Heart right ventricle (tissue), 16 donors: ENCODE measurements at regions not wholly inside any gene's neighbourhood (a gene's known extent, or its start where the extent isn't known, plus 50 kb on each side); places are given as distances from the start of the nearest gene placed in this dataset.

Experiments used
- ATAC-seq, 8 donors: fragments of 200-7000 bp; cut with Tn5 transposase; one replicate each; pipeline ENCODE4 v1.9.1; 2020; ENCODE audit warnings: mild to moderate bottlenecking in 8 of 8, moderate library complexity in 8 of 8, moderate number of reproducible peaks in 1 of 8
- DNase-seq, 2 donors: peaks; one replicate each; pipeline ENCODE4 v3.0.0-alpha.2; 2020
- H3K27ac ChIP-seq, 10 donors: fragments of 200-600 bp; sonication (generic) in 2 of 10; one replicate each; pipeline versions ENCODE4 v1.5.0 to v1.8.0; 2020 to 2022; ENCODE audit warnings: mild to moderate bottlenecking in 3 of 10
- H3K27me3 ChIP-seq, 7 donors: fragments of 200-600 bp; one replicate each; pipeline ENCODE4 v1.8.0; 2021 to 2022; ENCODE audit warnings: mild to moderate bottlenecking in 2 of 7
- H3K36me3 ChIP-seq, 9 donors: fragments of 200-600 bp; sonication (generic) in 1 of 9; one replicate each; pipeline versions ENCODE4 v1.5.0 to v1.8.0; 2020 to 2022; ENCODE audit warnings: mild to moderate bottlenecking in 2 of 9
- H3K4me1 ChIP-seq, 9 donors: fragments of 200-600 bp; sonication (generic) in 1 of 9; one replicate each; pipeline versions ENCODE4 v1.5.0 to v1.8.0; 2020 to 2022; ENCODE audit warnings: mild to moderate bottlenecking in 4 of 9
- H3K4me3 ChIP-seq, 10 donors: fragments of 200-600 bp; sonication (generic) in 2 of 10; one replicate each; pipeline versions ENCODE4 v1.5.0 to v1.8.0; 2020 to 2022; ENCODE audit warnings: mild to moderate bottlenecking in 7 of 10, moderate library complexity in 2 of 10
- H3K9me3 ChIP-seq, 11 donors: fragments of 200-600 bp in 10 of 11; sonication (generic) in 2 of 11; one replicate each; pipeline versions ENCODE4 v1.5.0 to v1.8.0; 2013 to 2022; ENCODE audit warnings: mild to moderate bottlenecking in 2 of 11, control low read depth in 1 of 11, moderate library complexity in 1 of 11
- CTCF ChIP-seq, 9 donors: fragments of 200-600 bp; sonication (generic) in 2 of 9; IDR thresholded peaks; one replicate each; pipeline versions ENCODE4 v1.5.0 to v1.8.0; 2021 to 2022; ENCODE audit warnings: antibody characterized with exemption in 9 of 9, mild to moderate bottlenecking in 5 of 9, moderate library complexity in 1 of 9
- WGBS, 2 donors: extraction: QIAGEN DNeasy Blood & Tissue Kit; methylation state at CpG; one replicate each; pipeline ENCODE4 v1.1.7; 2013; ENCODE audit warnings: inconsistent platforms in 1 of 2; 5-methylcytosine and 5-hydroxymethylcytosine counted together
- intact Hi-C, 10 donors: fragments of 100-400 bp; cut with DNase I; formaldehyde crosslinking; loops; one replicate each; pipeline versions ENCODE4 v1.11.1 to v1.14.2; 2022
- donor health status: Arrhythmogenic right ventricular cardiomyopathy.
- donor health status: ischemic (EF 13 %, LVEDD 7.1; RV severe dilation, severe dysfunction).
- donor health status: healthy with polysubstance abuse.
- donor health status: DM: no; HTN: yes; CAD: no.
- donor health status: DM: no; HTN: no; CAD: no.
- donor health status: ischemic (EF 25% LVEDD 6.9; RV normal size, moderate dysfunction).
- donor health status: ischemic (EF 25% LVEDD 5.7; RV mildly dilated, moderate dysfunction).
- donor health status: healthy.
- donor health status: DM: yes; HTN: yes; CAD: no.
- donor health status: Ischemic cardiomyopathy.
- donor health status: ischemic (EF 35%, LVEDD 5.7; RV mildly dilated, moderate dysfunction).
- donor health status: nonischemic (EF 11% LVEDD 7.7; RV severe dilation, severe dysfunction).
- donor health status: DM: yes; HTN: yes; CAD: no.
- donor health status: PGD.
- donor health status: ischemic (EF 29% LVEDD 5.4; RV normal size, mild dysfunction).
- donor health status: nonischemic (EF 23%, LVEDD 6.1; RV moderate dilation, normal function).

- Histone ChIP-seq H3K4me3 (no peak overlapping the region), H3K4me1 (peaks cover 0 to 25% (median 8%) of the 10 kb centered on the region in 9 donors), H3K9me3 (peaks cover 0 to 3% (median 0%) of the 10 kb centered on the region in 11 donors), H3K27me3 (no peaks in the 10 kb centered on the region), H3K36me3 (no peaks in the 10 kb centered on the region), H3K27ac (no peak overlapping the region)
- DNase-seq (no peak), ATAC-seq (no peak)
- WGBS, 2 donors: 70 to 80% methylated on average over 7 of the region's 7 CpGs
- no peak for TF ChIP-seq CTCF (IDR thresholded peaks at IDR 0.05)
- intact Hi-C loops: no loop called here
Observed at GRCh38 chr6:150456466-150456865, 87.7 kb downstream of the IYD start.

GRCh38 chr6:150456902-150457643 is 88.3 kb downstream of the IYD start:
- H3K27ac ChIP-seq: no peak overlapping the region
- H3K4me1 ChIP-seq: peaks cover 0 to 21% (median 5%) of the 10 kb centered on the region in 9 donors
- TF ChIP-seq CTCF (IDR thresholded peaks at IDR 0.05): no peak
- DNase-seq (no peak), ATAC-seq (no peak)
- intact Hi-C loops: no loop called here
- no peaks in the 10 kb centered on the region for H3K36me3 ChIP-seq
- peaks cover 0 to 5% (median 0%) of the 10 kb centered on the region in 11 donors for H3K9me3 ChIP-seq
- no peak overlapping the region for H3K4me3 ChIP-seq
- WGBS, 2 donors: 82 to 84% methylated on average over 7 of the region's 7 CpGs
- no peaks in the 10 kb centered on the region for H3K27me3 ChIP-seq

GRCh38 chr6:150458579-150458978 is 89.8 kb downstream of the IYD start:
- ATAC-seq: no peak
- intact Hi-C loops: no loop called here

GRCh38 chr6:150463852-150464251 is 95.0 kb downstream of the IYD start:
- TF ChIP-seq CTCF (IDR thresholded peaks at IDR 0.05): no peak
- H3K4me1 ChIP-seq: no peaks in the 10 kb centered on the region
- H3K27me3 ChIP-seq: no peaks in the 10 kb centered on the region
- no peak for DNase-seq
- 97 to 98% methylated on average over 5 of the region's 5 CpGs for WGBS, 2 donors
- intact Hi-C loops: no loop called here
- peaks cover 0 to 5% (median 0%) of the 10 kb centered on the region in 11 donors for H3K9me3 ChIP-seq
- H3K4me3 ChIP-seq: no peak overlapping the region
- H3K36me3 ChIP-seq: no peaks in the 10 kb centered on the region
- H3K27ac ChIP-seq: no peak overlapping the region
- ATAC-seq: no peak

More at GRCh38 chr6:150458579-150458978, 89.8 kb downstream of the IYD start:
- Histone ChIP-seq H3K4me3 (no peak overlapping the region), H3K36me3 (no peaks in the 10 kb centered on the region), H3K27ac (no peak overlapping the region), H3K4me1 (peaks cover 0 to 8% (median 0%) of the 10 kb centered on the region in 9 donors), H3K27me3 (no peaks in the 10 kb centered on the region), H3K9me3 (peaks cover 0 to 5% (median 0%) of the 10 kb centered on the region in 11 donors)
- DNase-seq: no peak
- WGBS, 2 donors: 72 to 75% methylated on average over 5 of the region's 5 CpGs
- TF ChIP-seq CTCF (IDR thresholded peaks at IDR 0.05): no peak
